ENCODE measurements at regions not wholly inside any gene's neighbourhood (a gene's known extent, or its start where the extent isn't known, plus 50 kb on each side); places are given as distances from the start of the nearest gene placed in this dataset.
A peak's percentile ranks its signal among the peaks of the same experiment; 100 is the strongest.

DNA sequence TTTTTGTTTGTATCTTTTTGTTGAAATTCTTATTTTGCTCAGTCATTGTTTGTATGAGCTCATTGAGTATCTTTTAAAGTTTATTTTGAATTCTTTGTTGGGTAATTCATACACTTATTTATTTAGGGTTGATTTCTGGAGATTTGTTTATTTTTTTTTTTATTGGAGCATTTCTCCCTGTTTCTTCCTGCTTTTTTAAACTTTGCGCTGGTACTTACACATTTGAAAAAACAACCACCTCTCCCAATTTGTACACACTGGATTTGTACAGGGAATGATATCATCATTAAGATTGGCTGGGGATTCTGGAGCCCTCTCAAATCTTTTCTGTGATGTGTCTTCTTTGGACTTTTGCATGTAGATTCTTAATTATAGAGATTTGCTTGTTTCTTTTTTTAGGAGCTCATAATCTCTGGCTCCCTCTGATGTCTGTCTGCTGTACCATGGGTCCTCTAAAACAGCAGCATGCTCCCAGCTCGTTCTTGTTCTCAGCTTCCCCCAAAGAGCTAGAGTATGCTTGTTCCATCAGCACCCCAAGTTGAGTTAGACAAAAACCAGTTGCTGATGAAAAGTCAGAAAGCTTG is 310.7 kb downstream of the DUSP10 start:
- no peak for DNase-seq (ENCODE audit: low spot score)

GRCh38 chr1:221431961-221432360 is 309.9 kb downstream of the DUSP10 start:
- no peak for DNase-seq (ENCODE audit: low spot score)

DNA sequence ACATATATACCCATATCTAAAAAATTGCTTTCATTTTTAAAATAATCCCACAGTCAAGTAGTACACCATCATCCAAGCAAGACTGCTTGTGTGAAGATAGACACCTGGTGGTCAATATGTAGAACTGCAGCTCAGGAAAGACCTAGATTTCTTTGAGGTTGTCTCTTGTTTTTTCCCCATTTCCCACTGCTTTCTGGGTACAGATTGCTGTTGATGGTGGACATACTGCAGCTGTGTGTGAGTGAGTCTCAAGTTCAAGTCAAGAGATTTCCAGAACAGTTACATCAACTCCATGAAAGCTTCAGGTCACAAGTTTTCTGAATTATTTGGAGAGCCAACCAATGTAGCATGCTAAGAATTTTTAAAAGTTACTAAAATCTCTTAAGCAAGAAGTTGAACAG is 306.4 kb downstream of the DUSP10 start:
- DNase-seq (ENCODE audit: low spot score) = peak; percentile 51

GRCh38 chr1:221437171-221437570 is 304.7 kb downstream of the DUSP10 start:
- no peak for DNase-seq (ENCODE audit: low spot score)

DNA sequence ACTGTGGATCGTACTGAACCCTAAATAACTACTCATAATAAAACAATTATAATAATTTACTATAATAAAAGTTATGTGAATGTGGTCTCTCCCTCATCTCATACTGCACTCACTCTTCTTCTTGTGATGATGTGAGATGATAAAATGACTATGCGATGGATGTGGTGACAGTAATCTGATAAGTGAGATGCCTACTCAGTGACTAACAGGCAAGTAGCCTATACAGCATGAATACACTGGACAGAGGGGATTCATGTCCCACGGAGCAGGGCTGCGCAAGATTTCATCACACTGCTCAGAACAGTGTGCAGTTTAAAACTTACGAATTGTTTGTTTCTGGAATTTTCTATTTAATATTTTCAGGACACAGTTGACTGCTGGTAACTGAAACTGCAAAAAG is 304.0 kb downstream of the DUSP10 start:
- no peak for DNase-seq (ENCODE audit: low spot score)

- peak; percentile 63 for DNase-seq (ENCODE audit: low spot score)
Measured at GRCh38 chr1:221439008-221439746, 302.7 kb downstream of the DUSP10 start.

DNA sequence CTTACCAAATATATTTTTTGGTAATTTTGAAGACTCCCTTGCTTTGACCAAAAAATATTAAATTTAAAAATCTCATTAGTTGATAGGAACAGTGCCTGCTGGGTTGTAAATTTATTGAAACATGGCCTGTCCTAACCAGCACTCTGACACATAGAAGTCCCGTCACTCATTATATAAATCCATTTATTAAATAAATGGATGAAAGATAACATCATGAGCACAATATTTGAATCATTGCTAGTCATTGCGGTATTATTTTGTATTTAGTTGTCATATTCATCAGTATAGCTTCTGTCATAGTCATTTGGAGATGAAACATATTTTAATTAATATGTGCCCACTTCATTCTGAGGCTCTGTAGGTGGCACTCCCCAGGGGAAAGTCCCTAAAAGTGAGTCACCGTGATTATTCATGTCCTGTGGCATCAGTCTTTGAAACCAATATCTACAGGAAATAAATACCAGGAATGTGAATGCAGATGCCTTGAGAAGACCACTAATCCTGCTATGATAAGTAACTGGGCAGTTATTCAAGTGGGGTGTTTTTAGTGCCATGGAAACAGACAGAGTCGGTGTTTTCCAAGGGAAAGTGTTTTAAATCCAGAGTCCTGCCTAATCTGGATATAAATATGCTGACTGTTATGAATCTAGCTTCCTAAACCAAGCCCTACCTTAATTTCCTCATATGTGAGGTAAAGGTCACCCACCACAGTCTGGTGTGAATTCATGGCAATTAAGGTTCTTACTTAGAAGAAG is 302.0 kb downstream of the DUSP10 start:
- DNase-seq (ENCODE audit: low spot score) = peak; percentile 73

DNA sequence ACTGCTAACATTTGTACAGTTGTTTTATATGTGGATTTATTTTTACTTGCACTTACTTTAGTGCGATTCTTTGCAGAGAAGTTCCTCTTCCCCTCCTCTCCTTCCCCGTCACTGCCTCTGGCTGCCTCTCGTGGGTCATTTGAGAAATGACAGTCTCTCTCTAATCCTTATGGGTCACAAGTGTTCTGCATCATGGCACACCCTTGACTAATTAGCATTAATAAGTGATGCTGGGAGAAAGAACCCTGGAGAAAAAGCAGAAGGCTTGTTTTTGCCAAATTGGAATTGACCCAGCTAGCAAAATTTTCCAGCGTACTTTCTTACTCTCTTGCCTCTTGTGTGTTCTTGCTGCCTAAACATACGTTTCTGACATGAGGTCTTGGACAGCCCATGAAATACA is 301.2 kb downstream of the DUSP10 start:
- DNase-seq (ENCODE audit: low spot score) = no peak

DNA sequence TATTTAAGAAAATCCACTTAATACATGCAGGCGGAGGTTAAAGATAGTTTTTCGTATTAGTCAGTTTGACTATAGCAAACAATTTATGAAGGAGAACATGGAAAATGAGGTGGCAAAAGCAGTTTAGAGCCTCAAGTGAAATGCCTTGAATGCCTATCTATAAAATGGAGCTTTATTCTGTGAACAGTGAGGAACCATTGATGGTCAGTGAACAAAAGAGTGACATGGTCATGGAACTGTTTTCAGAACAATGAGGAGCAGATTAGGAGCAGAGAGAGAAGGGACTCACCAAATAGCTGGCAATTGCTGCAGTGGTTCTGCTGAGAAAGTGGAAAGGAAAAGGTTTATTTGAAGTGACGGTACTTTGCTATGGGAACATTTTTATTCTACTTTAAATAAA is 299.8 kb downstream of the DUSP10 start:
- no peak for DNase-seq (ENCODE audit: low spot score)

GRCh38 chr1:221444346-221444745 is 297.5 kb downstream of the DUSP10 start:
- no peak for DNase-seq (ENCODE audit: low spot score)

DNA sequence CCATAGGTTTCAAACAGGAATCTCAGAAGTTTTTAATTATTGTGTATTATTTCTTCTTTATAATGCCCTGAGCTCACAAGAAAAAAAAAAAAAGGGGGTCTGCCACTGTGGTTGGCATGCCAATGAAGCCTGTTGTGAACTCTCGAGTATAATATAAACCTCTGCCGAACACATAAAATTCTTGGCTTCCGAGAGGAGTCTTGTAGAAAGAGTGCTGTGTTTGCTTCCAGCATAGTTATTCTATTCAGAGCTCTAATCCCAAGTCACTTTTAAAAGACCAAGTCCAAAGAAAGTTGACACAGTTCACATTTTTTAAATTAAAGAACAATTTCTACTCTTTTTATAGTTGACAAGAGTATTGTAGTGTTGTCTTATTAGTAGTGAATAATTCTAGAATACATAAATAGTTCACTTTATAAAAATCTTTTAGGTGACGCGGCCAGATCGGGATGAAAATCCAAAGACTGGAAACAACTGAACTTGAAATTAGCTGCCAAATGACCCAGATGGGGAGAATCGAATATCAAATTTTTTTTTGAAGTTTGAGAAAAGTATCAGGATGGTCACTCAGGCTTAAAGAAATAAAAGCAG is 293.2 kb downstream of the DUSP10 start:
- DNase-seq (ENCODE audit: low spot score) = no peak

GRCh38 chr1:221449194-221449593 is 292.7 kb downstream of the DUSP10 start:
- no peak for DNase-seq (ENCODE audit: low spot score)

DNA sequence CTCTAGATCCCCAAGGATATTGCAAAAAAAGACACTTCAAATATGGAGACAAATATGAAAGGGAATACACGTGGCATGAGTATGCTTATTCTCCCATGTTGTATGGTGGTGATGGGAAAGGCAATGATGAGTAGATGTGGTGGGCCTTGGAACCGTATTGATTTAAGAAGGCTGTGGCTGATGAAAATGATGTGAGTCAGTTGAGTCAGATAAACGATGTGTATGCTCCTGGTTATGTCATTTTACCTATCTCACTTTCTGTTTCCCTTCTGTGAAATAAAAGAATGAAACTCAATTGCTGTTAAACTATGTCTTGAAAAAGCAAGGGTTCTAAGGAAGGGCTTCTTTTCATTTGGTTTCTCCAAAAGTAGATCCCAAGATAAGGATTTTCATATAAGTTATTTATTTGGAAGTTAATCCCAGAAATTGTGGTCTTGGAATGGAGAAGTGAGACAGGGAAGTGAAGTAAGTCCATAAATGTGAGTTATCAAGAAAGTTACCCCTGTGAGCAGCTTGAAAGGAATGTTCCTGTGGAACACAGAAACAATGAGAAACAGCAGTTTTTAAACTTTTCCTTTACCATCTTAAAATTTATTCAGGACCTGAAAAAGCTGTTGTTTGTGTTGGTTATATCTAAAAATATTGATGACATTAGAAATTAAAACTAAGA is 292.0 kb downstream of the DUSP10 start:
- no peak for DNase-seq (ENCODE audit: low spot score)

GRCh38 chr1:221451741-221452140 is 290.1 kb downstream of the DUSP10 start:
- DNase-seq (ENCODE audit: low spot score) = no peak

DNA sequence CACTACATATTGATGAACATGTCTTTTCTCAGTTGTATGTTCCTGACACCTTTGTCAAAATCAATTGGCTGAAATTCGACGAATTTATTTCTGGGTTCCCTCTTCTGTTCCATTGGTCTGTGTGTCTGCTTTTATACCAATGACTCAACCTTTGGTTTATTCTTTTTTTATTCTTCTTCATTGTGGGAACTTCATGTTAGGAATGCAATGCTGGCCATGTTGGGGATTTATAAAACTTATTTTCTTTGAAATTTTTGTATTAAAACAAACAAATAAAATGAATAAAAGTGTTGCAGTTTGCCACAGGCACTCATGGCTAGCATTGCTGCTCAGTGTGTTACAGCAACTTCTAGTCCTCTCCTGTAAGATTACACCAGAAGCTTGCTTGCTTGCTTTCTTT is 287.8 kb downstream of the DUSP10 start:
- no peak for DNase-seq (ENCODE audit: low spot score)

DNA sequence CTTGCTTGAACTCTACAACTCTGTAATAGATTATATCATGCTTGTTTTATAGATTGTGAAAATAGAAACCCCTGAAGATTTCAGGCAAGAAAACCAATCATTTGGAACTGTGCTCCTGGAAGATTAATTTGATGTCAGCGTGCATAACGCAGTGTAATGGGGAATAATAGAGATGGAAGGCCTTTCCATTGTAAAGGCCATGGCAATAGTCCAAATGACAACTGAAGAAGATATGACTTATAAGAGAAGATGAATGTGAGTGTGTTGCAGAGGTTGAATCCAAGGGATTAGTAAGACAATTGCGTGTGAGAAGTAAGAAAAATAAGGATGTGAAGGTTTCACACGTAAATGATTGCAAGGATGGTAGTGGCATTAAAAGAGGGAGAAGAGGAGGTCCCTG is 285.0 kb downstream of the DUSP10 start:
- DNase-seq (ENCODE audit: low spot score) = no peak

GRCh38 chr1:221457685-221458446 is 284.0 kb downstream of the DUSP10 start:
- DNase-seq (ENCODE audit: low spot score) = no peak

- DNase-seq (ENCODE audit: low spot score) = no peak
Measured at GRCh38 chr1:221458447-221459156, 283.3 kb downstream of the DUSP10 start.

- no peak for DNase-seq (ENCODE audit: low spot score)
Measured at GRCh38 chr1:221459558-221459957, 282.3 kb downstream of the DUSP10 start.

- no peak for DNase-seq (ENCODE audit: low spot score)
Measured at GRCh38 chr1:221462345-221462744, 279.5 kb downstream of the DUSP10 start.

DNA sequence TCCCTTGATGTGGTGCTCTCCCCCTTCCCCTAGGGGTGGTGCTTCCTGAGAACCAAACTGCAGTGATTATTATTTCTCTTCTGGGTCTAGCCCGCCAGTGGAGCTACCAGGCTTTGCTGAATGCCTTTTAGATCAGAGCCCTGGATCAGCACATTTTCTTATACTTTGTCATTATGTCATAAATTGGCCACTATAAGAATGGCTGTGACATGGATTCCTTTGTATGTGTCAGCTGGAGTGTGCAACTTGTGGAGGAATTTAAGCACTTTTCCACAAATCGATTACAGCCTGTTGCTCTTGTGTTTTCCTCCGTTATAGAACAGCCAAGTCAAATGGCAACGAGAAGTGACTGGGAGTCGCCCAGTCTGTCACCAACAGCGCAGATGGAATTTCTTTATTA is 273.3 kb downstream of the DUSP10 start:
- DNase-seq (ENCODE audit: low spot score) = no peak
